SK-N-SH (cell line): ENCODE measurements at regions not wholly inside any gene's neighbourhood (a gene's known extent, or its start where the extent isn't known, plus 50 kb on each side); places are given as distances from the start of the nearest gene placed in this dataset.

Experiments
- CTCF ChIA-PET: fragments of 300-600, 350-600 bp; formaldehyde crosslinking; extraction: SDS; loops from one replicate; lab custom pipeline; 2021; lab: Yijun Ruan, JAX
- POLR2A ChIA-PET: fragments of 350-600 bp; sonication (Branson Sonifier 250); formaldehyde crosslinking; extraction: SDS; loops from one replicate; lab custom pipeline; 2020; ENCODE audit warnings: antibody characterized with exemption, inconsistent platforms; lab: Yijun Ruan, JAX
- DNase-seq: peaks from one replicate; pipeline ENCODE4 v3.0.0; 2012
- H2AFZ ChIP-seq: fragments of 200-600 bp; sonication (generic); 2 replicates; pipeline ENCODE4 v1.8.1; 2016; ENCODE audit warnings: antibody characterized with exemption, mild to moderate bottlenecking, low read depth
- H3F3A ChIP-seq: fragments of 200-600 bp; sonication (generic); replicated peaks from 2 replicates; pipeline ENCODE3; 2016; ENCODE audit warnings: antibody characterized with exemption, mild to moderate bottlenecking; ENCODE audit not compliant: insufficient read depth
- H3K27ac ChIP-seq, 2 experiments: fragments of 200-500 bp in 1 of 2; fragments of 200-600 bp in 1 of 2; sonication (Bioruptor generic) in 1 of 2; sonication (generic), shearing (Covaris generic) in 1 of 2; 2 replicates each; pipeline versions ENCODE4 v1.5.1 to v1.6.1; 2014 to 2016; ENCODE audit warnings: low read depth in 2 of 2, inconsistent platforms in 1 of 2, low read length in 1 of 2, mild to moderate bottlenecking in 1 of 2, mixed read lengths in 1 of 2
- H3K27me3 ChIP-seq: fragments of 200-600 bp; sonication (generic), shearing (Covaris generic); 2 replicates; pipeline ENCODE4 v1.6.1; 2016; ENCODE audit warnings: mixed run types; ENCODE audit not compliant: insufficient read depth
- H3K36me3 ChIP-seq, 2 experiments: fragments of 200-500 bp in 1 of 2; fragments of 200-600 bp in 1 of 2; sonication (Bioruptor generic) in 1 of 2; sonication (generic) in 1 of 2; replicated peaks in 1 of 2; 2 replicates each; pipeline versions ENCODE3 to v1.5.1; 2014 to 2016; ENCODE audit warnings: low read length in 1 of 2, mild to moderate bottlenecking in 1 of 2; ENCODE audit not compliant: insufficient read depth in 2 of 2, control insufficient read depth in 1 of 2
- H3K4me1 ChIP-seq, 2 experiments: fragments of 200-500 bp in 1 of 2; fragments of 200-600 bp in 1 of 2; sonication (Bioruptor generic) in 1 of 2; sonication (generic), shearing (Covaris generic) in 1 of 2; 2 replicates each; pipeline versions ENCODE4 v1.5.1 to v1.6.1; 2014 to 2016; ENCODE audit warnings: low read depth in 1 of 2, low read length in 1 of 2, mixed run types in 1 of 2; ENCODE audit not compliant: insufficient read depth in 2 of 2, control insufficient read depth in 1 of 2
- H3K4me2 ChIP-seq: fragments of 200-600 bp; sonication (generic), shearing (Covaris generic); 2 replicates; pipeline ENCODE4 v1.6.1; 2017; ENCODE audit warnings: mixed run types
- H3K4me3 ChIP-seq, 2 experiments: fragments of 200-500 bp in 1 of 2; fragments of 200-600 bp in 1 of 2; sonication (Bioruptor generic) in 1 of 2; sonication (generic), shearing (Covaris generic) in 1 of 2; 2 replicates each; pipeline versions ENCODE4 v1.5.1 to v1.8.1; 2014 to 2016; ENCODE audit warnings: low read depth in 2 of 2, inconsistent platforms in 1 of 2, low read length in 1 of 2, mild to moderate bottlenecking in 1 of 2, mixed read lengths in 1 of 2, moderate library complexity in 1 of 2
- H3K79me2 ChIP-seq: fragments of 200-600 bp; sonication (generic); 2 replicates; pipeline ENCODE4 v1.8.1; 2017; ENCODE audit warnings: mild to moderate bottlenecking; ENCODE audit not compliant: insufficient read depth
- H3K9ac ChIP-seq: fragments of 200-600 bp; sonication (generic); 2 replicates; pipeline ENCODE4 v1.6.1; 2017; ENCODE audit warnings: mixed run types
- H3K9me2 ChIP-seq: fragments of 200-600 bp; sonication (generic); 2 replicates; pipeline ENCODE4 v1.6.1; 2017; ENCODE audit warnings: mixed run types
- H3K9me3 ChIP-seq: fragments of 200-600 bp; sonication (generic); 2 replicates; pipeline ENCODE4 v1.6.1; 2017; ENCODE audit warnings: mixed run types, mild to moderate bottlenecking, moderate library complexity
- H4K20me1 ChIP-seq: fragments of 200-600 bp; sonication (generic); 2 replicates; pipeline ENCODE4 v1.6.1; 2017; ENCODE audit warnings: mild to moderate bottlenecking, mixed run types; ENCODE audit not compliant: insufficient read depth
- CHD2 ChIP-seq: fragments of 150-350 bp; IDR thresholded peaks from 2 replicates; pipeline ENCODE4 v1.6.1; 2018; ENCODE audit warnings: low read length; ENCODE audit not compliant: partially characterized antibody
- MXI1 ChIP-seq: IDR thresholded peaks from 2 replicates; pipeline ENCODE4 v1.6.1; 2012; ENCODE audit warnings: mild to moderate bottlenecking, low read depth, low read length, improper control_type of control experiment
- NRF1 ChIP-seq: IDR thresholded peaks from 2 replicates; pipeline ENCODE4 v1.6.1; 2012; ENCODE audit warnings: low read depth, mild to moderate bottlenecking, low read length
- POLR2AphosphoS5 ChIP-seq: IDR thresholded peaks from 2 replicates; pipeline ENCODE4 v1.6.1; 2012; ENCODE audit warnings: low read depth, low read length
- RAD21 ChIP-seq: IDR thresholded peaks from 2 replicates; pipeline ENCODE4 v1.6.1; 2012; ENCODE audit warnings: mild to moderate bottlenecking, low read length
- RCOR1 ChIP-seq: fragments of 150-350 bp; IDR thresholded peaks from 2 replicates; pipeline ENCODE4 v1.6.1; 2017; ENCODE audit warnings: antibody characterized with exemption, low read length
- RFX5 ChIP-seq: IDR thresholded peaks from 2 replicates; pipeline ENCODE4 v1.6.1; 2012; ENCODE audit warnings: mild to moderate bottlenecking, improper control_type of control experiment, low read length
- RXRA ChIP-seq: IDR thresholded peaks from 2 replicates; pipeline ENCODE4 v1.4.0; 2012; ENCODE audit warnings: low read depth, mild to moderate bottlenecking, borderline replicate concordance
- SIN3A ChIP-seq: IDR thresholded peaks from 2 replicates; pipeline ENCODE4 v1.6.1; 2012; ENCODE audit warnings: low read depth, mild to moderate bottlenecking, low read length, moderate library complexity, borderline replicate concordance
- SMC3 ChIP-seq: IDR thresholded peaks from 2 replicates; pipeline ENCODE4 v1.6.1; 2012; ENCODE audit warnings: low read depth, low read length, improper control_type of control experiment
- TCF12 ChIP-seq: IDR thresholded peaks from 2 replicates; pipeline ENCODE4 v1.4.0; 2012
- TEAD4 ChIP-seq: IDR thresholded peaks from 2 replicates; pipeline ENCODE4 v1.4.0; 2012; ENCODE audit warnings: mild to moderate bottlenecking, borderline replicate concordance; ENCODE audit not compliant: insufficient read depth
- WGBS: methylation state at CpG from one replicate; pipeline ENCODE4 v1.1.6; 2017; ENCODE audit warnings: low lambda C conversion rate; 5-methylcytosine and 5-hydroxymethylcytosine counted together
- TF ChIP-seq, protein P1 (sequence below): IDR thresholded peaks from 2 replicates; pipeline ENCODE4 v1.4.0; 2012; ENCODE audit warnings: low read depth, borderline replicate concordance
- TF ChIP-seq, protein P2 (sequence below): fragments of 200-600 bp; sonication (generic); IDR thresholded peaks from 2 replicates; pipeline ENCODE4 v1.6.1; 2017; ENCODE audit warnings: antibody characterized with exemption, mild to moderate bottlenecking, moderate library complexity

DNA sequence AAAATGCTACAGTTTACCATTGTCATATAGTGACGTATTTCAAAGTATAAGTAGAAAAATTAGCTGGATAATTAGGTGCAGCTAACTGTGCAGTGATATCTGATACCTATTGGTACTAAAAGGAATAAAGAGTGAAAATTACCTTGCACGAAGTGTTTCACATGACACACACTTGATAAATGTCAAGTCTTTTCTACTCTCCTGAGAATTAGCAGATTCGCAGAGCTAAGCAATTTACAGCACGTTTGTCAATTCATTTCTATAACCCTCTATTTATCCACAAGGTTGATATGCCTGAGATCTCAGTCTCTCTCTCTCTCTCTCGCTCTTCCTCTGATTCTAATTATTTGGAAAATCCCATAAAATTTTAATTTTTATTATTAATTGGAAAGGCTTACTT, 1109.0 kb downstream of the EFNB2 start:
- Histone ChIP-seq H3K9me2 (no peaks in the 10 kb centered on the region), H3K79me2 (no peaks in the 10 kb centered on the region), H2AFZ (no peak overlapping the region), H3F3A (no peaks in the 10 kb centered on the region), H3K9me3 (no peaks in the 10 kb centered on the region), H3K27ac (no peak overlapping the region), H3K4me2 (no peak overlapping the region), H3K4me1 (no peaks in the 10 kb centered on the region), H3K27me3 (no peaks in the 10 kb centered on the region), H4K20me1 (no peaks in the 10 kb centered on the region), H3K36me3 (no peaks in the 10 kb centered on the region), H3K9ac (no peak overlapping the region), H3K4me3 (no peak overlapping the region)
- TF ChIP-seq RCOR1 (no peak), RAD21 (no peak), CHD2 (no peak), TCF12 (no peak), MXI1 (no peak), POLR2AphosphoS5 (no peak), RFX5 (no peak), TEAD4 (no peak), SIN3A (no peak), SMC3 (no peak), NRF1 (no peak), RXRA (no peak)
- TF ChIP-seq, protein P1, sequence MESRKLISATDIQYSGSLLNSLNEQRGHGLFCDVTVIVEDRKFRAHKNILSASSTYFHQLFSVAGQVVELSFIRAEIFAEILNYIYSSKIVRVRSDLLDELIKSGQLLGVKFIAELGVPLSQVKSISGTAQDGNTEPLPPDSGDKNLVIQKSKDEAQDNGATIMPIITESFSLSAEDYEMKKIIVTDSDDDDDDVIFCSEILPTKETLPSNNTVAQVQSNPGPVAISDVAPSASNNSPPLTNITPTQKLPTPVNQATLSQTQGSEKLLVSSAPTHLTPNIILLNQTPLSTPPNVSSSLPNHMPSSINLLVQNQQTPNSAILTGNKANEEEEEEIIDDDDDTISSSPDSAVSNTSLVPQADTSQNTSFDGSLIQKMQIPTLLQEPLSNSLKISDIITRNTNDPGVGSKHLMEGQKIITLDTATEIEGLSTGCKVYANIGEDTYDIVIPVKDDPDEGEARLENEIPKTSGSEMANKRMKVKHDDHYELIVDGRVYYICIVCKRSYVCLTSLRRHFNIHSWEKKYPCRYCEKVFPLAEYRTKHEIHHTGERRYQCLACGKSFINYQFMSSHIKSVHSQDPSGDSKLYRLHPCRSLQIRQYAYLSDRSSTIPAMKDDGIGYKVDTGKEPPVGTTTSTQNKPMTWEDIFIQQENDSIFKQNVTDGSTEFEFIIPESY: no peak
- TF ChIP-seq, protein P2, sequence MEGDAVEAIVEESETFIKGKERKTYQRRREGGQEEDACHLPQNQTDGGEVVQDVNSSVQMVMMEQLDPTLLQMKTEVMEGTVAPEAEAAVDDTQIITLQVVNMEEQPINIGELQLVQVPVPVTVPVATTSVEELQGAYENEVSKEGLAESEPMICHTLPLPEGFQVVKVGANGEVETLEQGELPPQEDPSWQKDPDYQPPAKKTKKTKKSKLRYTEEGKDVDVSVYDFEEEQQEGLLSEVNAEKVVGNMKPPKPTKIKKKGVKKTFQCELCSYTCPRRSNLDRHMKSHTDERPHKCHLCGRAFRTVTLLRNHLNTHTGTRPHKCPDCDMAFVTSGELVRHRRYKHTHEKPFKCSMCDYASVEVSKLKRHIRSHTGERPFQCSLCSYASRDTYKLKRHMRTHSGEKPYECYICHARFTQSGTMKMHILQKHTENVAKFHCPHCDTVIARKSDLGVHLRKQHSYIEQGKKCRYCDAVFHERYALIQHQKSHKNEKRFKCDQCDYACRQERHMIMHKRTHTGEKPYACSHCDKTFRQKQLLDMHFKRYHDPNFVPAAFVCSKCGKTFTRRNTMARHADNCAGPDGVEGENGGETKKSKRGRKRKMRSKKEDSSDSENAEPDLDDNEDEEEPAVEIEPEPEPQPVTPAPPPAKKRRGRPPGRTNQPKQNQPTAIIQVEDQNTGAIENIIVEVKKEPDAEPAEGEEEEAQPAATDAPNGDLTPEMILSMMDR: no peak
- CTCF ChIA-PET: no interaction called here
- 64% methylated on average over 5 of the region's 5 CpGs for WGBS
- POLR2A ChIA-PET: no interaction called here
- no peak for DNase-seq

DNA sequence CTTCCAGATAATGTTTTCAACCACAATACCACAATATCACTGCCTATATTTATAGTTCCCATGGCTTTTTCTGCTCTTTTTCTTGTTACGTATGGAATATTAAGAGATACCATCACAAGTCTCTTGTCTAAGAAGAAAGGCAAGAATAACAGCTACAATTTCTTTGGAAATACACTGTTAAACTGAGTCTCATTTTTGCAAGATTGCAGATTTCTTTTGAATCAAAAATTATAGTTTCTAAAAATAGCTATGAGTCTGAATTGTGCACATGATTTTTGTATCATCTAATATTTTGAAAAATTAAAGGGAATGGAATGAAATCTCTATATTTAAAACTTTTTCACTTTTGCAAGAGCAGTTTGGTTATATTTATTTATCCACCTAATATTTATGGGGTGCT, 1120.8 kb downstream of the EFNB2 start:
- no peaks in the 10 kb centered on the region for H3K27me3 ChIP-seq
- no peak overlapping the region for H3K4me3 ChIP-seq
- CTCF ChIA-PET: no interaction called here
- no peak overlapping the region for H3K4me2 ChIP-seq
- H3K79me2 ChIP-seq: no peaks in the 10 kb centered on the region
- H4K20me1 ChIP-seq: no peaks in the 10 kb centered on the region
- TF ChIP-seq RAD21 (no peak), RCOR1 (no peak), POLR2AphosphoS5 (no peak), TCF12 (no peak), TEAD4 (no peak)
- no peaks in the 10 kb centered on the region for H3K36me3 ChIP-seq
- no peaks in the 10 kb centered on the region for H3F3A ChIP-seq
- no peak overlapping the region for H3K27ac ChIP-seq
- no peaks in the 10 kb centered on the region for H3K4me1 ChIP-seq
- 75% methylated on average over 1 of the region's 1 CpG for WGBS
- no peaks in the 10 kb centered on the region for H3K9me3 ChIP-seq
- POLR2A ChIA-PET: no interaction called here
- H2AFZ ChIP-seq: no peak overlapping the region
- H3K9me2 ChIP-seq: no peaks in the 10 kb centered on the region
- DNase-seq: no peak
- H3K9ac ChIP-seq: no peak overlapping the region
